Lower leg skin (tissue), 4 donors: ENCODE measurements at regions not wholly inside any gene's neighbourhood (a gene's known extent, or its start where the extent isn't known, plus 50 kb on each side); places are given as distances from the start of the nearest gene placed in this dataset.

ENCODE experiments used
- DNase-seq, 2 donors: peaks; one replicate each; pipeline ENCODE4 v3.0.0-alpha.2; 2019; ENCODE audit warnings: low spot score in 2 of 2
- H3K4me3 ChIP-seq: fragments of 200-600 bp; sonication (generic); 2 replicates; pipeline ENCODE4 v1.5.1; 2017; ENCODE audit warnings: mild to moderate bottlenecking, low read depth; ENCODE audit not compliant: poor library complexity, severe bottlenecking
- POLR2A ChIP-seq, 2 donors: fragments of 450-650 bp; IDR thresholded peaks; one replicate each; pipeline ENCODE4 v1.6.1; 2016 to 2017; ENCODE audit warnings: antibody characterized with exemption in 2 of 2, mild to moderate bottlenecking in 1 of 2, moderate library complexity in 1 of 2
- WGBS, 2 donors: methylation state at CpG; one replicate each; pipeline ENCODE4 v1.1.5; 2018; 5-methylcytosine and 5-hydroxymethylcytosine counted together
- intact Hi-C: fragments of 100-400 bp; cut with DNase I; formaldehyde crosslinking; loops from one replicate; pipeline ENCODE4 v1.15.0; 2023; ENCODE audit warnings: low total_unique reads
- TF ChIP-seq, protein P1 (sequence below), 3 donors: fragments of 450-650 bp; IDR thresholded peaks; one replicate each; pipeline ENCODE4 v1.5.1; 2016; ENCODE audit warnings: antibody characterized with exemption in 3 of 3, mild to moderate bottlenecking in 3 of 3, moderate library complexity in 2 of 3

DNA sequence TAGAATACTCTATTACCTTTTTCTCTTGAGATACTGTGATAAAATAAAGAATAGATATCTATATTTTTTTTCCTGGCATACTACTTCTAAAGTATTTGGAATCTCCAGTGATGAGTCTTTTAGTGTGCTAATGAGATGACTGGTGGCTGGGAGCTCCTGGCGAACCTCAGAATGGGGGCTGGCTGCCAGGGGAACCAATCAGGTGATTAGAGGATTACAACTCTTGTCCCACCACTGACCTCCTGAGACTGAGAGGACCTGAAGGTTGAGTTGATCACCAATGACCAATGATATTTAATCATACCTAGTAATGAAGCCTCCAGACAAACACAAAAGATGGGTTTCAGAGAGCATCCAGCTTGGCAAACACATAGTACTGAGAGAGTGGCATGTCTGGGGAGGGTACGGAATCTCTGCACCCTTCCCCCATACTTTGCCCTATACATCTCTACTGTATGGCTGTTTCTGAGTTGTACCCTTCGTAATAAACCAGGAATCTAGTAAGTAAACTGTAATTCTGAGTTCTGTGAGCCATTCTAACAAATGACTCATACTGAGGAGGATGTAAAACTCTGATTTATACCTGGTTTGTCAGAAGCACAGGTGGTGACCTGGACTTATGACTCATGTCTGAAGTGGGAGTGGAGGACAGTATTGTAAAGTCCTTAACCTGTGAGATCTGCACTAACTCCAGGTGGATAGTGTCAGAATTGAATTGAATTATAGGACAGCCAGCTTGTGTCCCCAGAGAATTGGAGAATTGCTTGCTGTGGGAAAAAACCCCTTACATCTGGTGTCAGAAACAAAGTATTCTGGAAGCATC lies 325.3 kb upstream of the LRRC4C start:
- intact Hi-C loops = no loop called here
- H3K4me3 ChIP-seq = no peak overlapping the region
- WGBS, 2 donors = 69 to 77% methylated on average over 3 of the region's 3 CpGs
- no peak for TF ChIP-seq POLR2A (IDR thresholded peaks at IDR 0.05)
- TF ChIP-seq, protein P1, sequence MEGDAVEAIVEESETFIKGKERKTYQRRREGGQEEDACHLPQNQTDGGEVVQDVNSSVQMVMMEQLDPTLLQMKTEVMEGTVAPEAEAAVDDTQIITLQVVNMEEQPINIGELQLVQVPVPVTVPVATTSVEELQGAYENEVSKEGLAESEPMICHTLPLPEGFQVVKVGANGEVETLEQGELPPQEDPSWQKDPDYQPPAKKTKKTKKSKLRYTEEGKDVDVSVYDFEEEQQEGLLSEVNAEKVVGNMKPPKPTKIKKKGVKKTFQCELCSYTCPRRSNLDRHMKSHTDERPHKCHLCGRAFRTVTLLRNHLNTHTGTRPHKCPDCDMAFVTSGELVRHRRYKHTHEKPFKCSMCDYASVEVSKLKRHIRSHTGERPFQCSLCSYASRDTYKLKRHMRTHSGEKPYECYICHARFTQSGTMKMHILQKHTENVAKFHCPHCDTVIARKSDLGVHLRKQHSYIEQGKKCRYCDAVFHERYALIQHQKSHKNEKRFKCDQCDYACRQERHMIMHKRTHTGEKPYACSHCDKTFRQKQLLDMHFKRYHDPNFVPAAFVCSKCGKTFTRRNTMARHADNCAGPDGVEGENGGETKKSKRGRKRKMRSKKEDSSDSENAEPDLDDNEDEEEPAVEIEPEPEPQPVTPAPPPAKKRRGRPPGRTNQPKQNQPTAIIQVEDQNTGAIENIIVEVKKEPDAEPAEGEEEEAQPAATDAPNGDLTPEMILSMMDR (IDR thresholded peaks at IDR 0.05) = no peak
- no peak for DNase-seq

DNA sequence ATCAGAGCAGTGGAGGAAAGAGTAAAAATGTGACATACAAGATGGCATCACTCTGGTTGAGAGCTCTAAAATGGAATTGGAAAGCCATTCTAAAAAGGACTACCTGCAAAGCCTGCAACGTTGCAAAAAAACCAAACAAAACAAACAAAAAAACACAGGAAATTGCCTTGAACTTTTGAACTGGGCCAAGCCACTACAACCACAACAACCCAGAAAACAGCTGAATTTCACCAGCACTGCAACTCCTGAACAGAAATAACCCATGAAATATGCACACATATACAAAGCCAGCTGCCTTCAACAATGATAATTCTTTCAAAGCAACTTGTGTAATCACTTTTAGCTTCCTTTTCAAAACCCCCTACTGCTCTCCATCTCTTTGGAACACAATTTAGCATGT lies 326.6 kb upstream of the LRRC4C start:
- H3K4me3 ChIP-seq = no peak overlapping the region
- TF ChIP-seq, protein P1 (IDR thresholded peaks at IDR 0.05) = no peak
- no peak for TF ChIP-seq POLR2A (IDR thresholded peaks at IDR 0.05)
- intact Hi-C loops = no loop called here
- WGBS, 2 donors = 29 to 57% methylated on average over 1 of the region's 1 CpG
- no peak for DNase-seq

DNA sequence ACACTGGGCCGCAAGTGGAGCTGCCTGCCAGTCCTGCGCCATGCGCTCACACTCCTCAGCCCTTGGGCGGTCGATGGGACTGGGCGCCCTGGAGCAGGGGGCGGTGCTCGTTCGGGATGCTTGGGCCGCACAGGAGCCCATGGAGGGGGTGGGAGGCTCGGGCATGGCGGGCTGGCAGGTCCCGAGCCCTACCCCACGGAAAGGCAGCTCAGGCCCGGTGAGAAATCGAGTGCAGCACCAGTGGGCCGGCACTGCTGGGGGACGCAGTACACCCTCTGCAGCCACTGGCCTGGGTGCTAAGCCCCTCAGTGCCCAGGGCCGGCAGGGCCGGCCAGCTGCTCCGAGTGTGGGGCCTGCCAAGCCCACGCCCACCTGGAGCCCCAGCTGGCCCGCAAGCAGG lies 328.7 kb upstream of the LRRC4C start:
- intact Hi-C loops = no loop called here
- DNase-seq = no peak
- no peak for TF ChIP-seq POLR2A (IDR thresholded peaks at IDR 0.05)
- TF ChIP-seq, protein P1 (IDR thresholded peaks at IDR 0.05) = no peak
- WGBS, 2 donors = 89 to 90% methylated on average over 2 to 14 of the region's 23 CpGs
- no peak overlapping the region for H3K4me3 ChIP-seq

DNA sequence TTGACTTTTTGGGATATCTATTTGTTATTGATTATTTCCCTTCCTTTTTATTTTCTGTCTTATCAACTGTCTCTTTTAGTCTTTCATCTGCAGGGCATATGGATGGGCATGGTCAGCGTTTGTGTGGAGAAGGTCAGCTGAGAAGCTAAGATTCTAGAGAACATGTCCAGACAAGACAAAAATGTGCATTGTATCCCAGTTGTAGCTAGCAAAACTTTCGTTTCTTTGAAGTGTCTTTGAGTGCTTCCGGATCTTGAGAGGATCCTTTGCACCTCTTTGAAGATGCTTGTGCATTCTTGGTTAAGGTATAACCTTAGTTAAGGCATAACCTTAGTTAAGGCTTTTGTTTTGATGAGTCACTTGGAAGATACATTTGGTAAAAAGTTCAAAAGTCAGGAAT lies 329.9 kb upstream of the LRRC4C start:
- intact Hi-C loops = no loop called here
- 60 to 63% methylated on average over 3 of the region's 3 CpGs for WGBS, 2 donors
- H3K4me3 ChIP-seq = no peak overlapping the region
- no peak for DNase-seq
- TF ChIP-seq, protein P1 (IDR thresholded peaks at IDR 0.05) = no peak
- TF ChIP-seq POLR2A (IDR thresholded peaks at IDR 0.05) = no peak

DNA sequence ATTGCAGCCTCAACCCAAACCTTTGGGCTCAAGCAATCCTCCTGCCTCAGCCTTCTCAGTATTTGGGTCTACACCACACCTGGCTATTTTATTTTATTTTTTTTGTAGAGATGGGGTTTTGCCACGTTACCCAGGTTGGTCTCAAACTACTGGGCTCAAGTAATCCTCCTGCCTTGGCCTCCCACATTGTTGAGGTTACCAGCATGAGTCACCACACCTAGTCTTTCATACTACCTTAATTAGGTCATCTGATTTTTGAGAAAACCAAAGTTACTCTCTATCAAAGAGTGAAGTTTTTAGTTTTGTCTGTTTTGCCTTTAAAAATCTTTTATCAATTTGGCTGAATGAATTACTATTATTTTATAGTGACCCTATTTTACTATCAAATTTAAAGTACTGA lies 335.6 kb upstream of the LRRC4C start:
- no peak for TF ChIP-seq POLR2A (IDR thresholded peaks at IDR 0.05)
- TF ChIP-seq, protein P1 (IDR thresholded peaks at IDR 0.05) = no peak
- DNase-seq = no peak
- WGBS, 2 donors = 79 to 93% methylated on average over 1 of the region's 1 CpG
- H3K4me3 ChIP-seq = no peak overlapping the region
- intact Hi-C loops = no loop called here

DNA sequence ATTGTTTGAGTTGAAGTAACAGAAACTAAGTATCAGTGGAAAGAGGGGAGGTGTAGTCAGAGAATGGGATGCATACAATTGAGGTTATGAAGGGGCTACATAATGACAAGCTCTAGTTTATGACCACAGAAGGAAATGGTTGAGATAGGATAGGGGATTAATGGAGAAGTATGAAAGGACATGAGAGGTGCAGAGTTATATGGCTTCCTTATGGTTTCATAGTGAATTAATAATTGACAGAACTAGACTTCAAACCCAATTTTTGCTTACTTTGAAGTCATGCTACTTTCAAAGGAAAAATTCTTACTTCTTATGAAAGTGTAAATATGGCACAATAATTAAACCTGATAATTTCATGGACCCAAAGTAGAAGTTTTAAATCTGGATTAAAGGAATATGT lies 340.3 kb upstream of the LRRC4C start:
- intact Hi-C loops = no loop called here
- TF ChIP-seq, protein P1 (IDR thresholded peaks at IDR 0.05) = no peak
- no peak for TF ChIP-seq POLR2A (IDR thresholded peaks at IDR 0.05)
- no peak overlapping the region for H3K4me3 ChIP-seq
- DNase-seq = no peak
